ENCODE measurements at regions not wholly inside any gene's neighbourhood (a gene's known extent, or its start where the extent isn't known, plus 50 kb on each side); places are given as distances from the start of the nearest gene placed in this dataset.

GRCh38 chr22:48581205-48581766, 1246.4 kb downstream of the BRD1 start:
- TF ChIP-seq EZH2 (IDR thresholded peaks at IDR 0.05; ENCODE audit: insufficient read depth, poor library complexity, severe bottlenecking), result no peak
- TF ChIP-seq EZH2phosphoT487 (IDR thresholded peaks at IDR 0.05; ENCODE audit: insufficient read depth, low read depth), result no peak
